ENCODE measurements at regions not wholly inside any gene's neighbourhood (a gene's known extent, or its start where the extent isn't known, plus 50 kb on each side); places are given as distances from the start of the nearest gene placed in this dataset.
"Not testable (repeated sequence)": the region's sequence is repeated elsewhere in the genome, so short reads cannot be mapped to it uniquely, and the experiment has no call there.

DNA sequence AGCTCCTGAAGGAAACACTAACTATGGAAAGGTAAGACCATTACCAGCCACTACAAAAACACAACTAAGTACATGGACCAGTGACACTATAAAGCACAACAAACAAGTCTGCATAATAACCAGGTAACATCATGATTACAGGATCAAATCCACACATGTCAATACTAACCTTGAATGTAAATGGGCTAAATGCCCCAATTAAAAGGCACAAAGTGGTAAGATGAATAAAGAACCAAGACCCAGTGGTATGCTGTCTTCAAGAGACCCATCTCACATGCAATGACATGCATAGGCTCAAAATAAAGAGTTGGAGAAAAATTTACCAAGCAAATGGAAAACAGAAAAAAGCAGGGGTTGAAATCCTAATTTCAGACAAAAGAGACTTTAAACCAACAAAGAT, 261.8 kb downstream of the RAP2B start:
- TF ChIP-seq POLR2AphosphoS5, EP300 (IDR thresholded peaks at IDR 0.05): not testable (repeated sequence)
- TF ChIP-seq, protein P1, sequence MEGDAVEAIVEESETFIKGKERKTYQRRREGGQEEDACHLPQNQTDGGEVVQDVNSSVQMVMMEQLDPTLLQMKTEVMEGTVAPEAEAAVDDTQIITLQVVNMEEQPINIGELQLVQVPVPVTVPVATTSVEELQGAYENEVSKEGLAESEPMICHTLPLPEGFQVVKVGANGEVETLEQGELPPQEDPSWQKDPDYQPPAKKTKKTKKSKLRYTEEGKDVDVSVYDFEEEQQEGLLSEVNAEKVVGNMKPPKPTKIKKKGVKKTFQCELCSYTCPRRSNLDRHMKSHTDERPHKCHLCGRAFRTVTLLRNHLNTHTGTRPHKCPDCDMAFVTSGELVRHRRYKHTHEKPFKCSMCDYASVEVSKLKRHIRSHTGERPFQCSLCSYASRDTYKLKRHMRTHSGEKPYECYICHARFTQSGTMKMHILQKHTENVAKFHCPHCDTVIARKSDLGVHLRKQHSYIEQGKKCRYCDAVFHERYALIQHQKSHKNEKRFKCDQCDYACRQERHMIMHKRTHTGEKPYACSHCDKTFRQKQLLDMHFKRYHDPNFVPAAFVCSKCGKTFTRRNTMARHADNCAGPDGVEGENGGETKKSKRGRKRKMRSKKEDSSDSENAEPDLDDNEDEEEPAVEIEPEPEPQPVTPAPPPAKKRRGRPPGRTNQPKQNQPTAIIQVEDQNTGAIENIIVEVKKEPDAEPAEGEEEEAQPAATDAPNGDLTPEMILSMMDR (IDR thresholded peaks at IDR 0.05), result not testable (repeated sequence)

Data from suprapubic skin (tissue), 4 donors.